HepG2 (cell line): ENCODE measurements at regions not wholly inside any gene's neighbourhood (a gene's known extent, or its start where the extent isn't known, plus 50 kb on each side); places are given as distances from the start of the nearest gene placed in this dataset.

Experiments
- ATAC-seq: fragments of 200-7000 bp; cut with Tn5 transposase; 3 replicates; pipeline ENCODE4 v1.9.1; 2020; ENCODE audit warnings: mild to moderate bottlenecking, moderate library complexity
- BruUV-seq: library from RNA; stranded (reverse); fragments of 400-500 nt; replicated peaks from 2 replicates; lab custom pipeline; 2021; lab: Mats Ljungman, UMichigan
- CTCF ChIA-PET: fragments of 300-600 bp; formaldehyde crosslinking; extraction: SDS; loops from one replicate; lab custom pipeline; 2021; ENCODE audit warnings: low total read pairs, inconsistent platforms, low intra/inter-chr PET ratio; lab: Yijun Ruan, JAX
- POLR2A ChIA-PET: fragments of 350-600 bp; sonication (Branson Sonifier 250); formaldehyde crosslinking; loops from one replicate; lab custom pipeline; 2020; ENCODE audit warnings: antibody characterized with exemption, inconsistent platforms; lab: Yijun Ruan, JAX
- DNase-seq: peaks from one replicate; pipeline ENCODE4 v3.0.0-alpha.2; 2015; ENCODE audit warnings: low spot score
- FAIRE-seq: peaks from 3 replicates; lab custom pipeline; 2011; peaks lifted over from hg19 to GRCh38; lab: Jason Lieb, UNC
- H2AFZ ChIP-seq: one replicate; pipeline ENCODE4 v1.6.1; 2011; ENCODE audit warnings: low read length, inconsistent platforms
- H3K27ac ChIP-seq: fragments of 300-600 bp; 3 replicates; pipeline ENCODE4 v1.8.0; 2011; ENCODE audit warnings: mixed run types, mild to moderate bottlenecking, mixed read lengths, low read length, inconsistent platforms; ENCODE audit not compliant: insufficient read depth; ENCODE audit errors: extremely low read length
- H3K27me3 ChIP-seq, 2 experiments: fragments of 200-600 bp in 1 of 2; 2 replicates in 1 of 2; 3 replicates in 1 of 2; pipeline versions ENCODE4 v1.6.0 to v1.8.0; 2011; ENCODE audit warnings: low read length in 2 of 2, mild to moderate bottlenecking in 2 of 2, moderate library complexity in 2 of 2, inconsistent platforms in 1 of 2; ENCODE audit not compliant: insufficient read depth in 2 of 2, control insufficient read depth in 1 of 2
- H3K36me3 ChIP-seq, 2 experiments: fragments of 200-600 bp in 1 of 2; replicated peaks in 1 of 2; 2 replicates in 1 of 2; 3 replicates in 1 of 2; pipeline versions ENCODE4 v1.5.1 to v1.8.0; 2011; ENCODE audit warnings: low read length in 2 of 2, inconsistent platforms in 1 of 2; ENCODE audit not compliant: insufficient read depth in 2 of 2, control insufficient read depth in 1 of 2
- H3K4me1 ChIP-seq: 2 replicates; pipeline ENCODE4 v1.5.1; 2012; ENCODE audit warnings: low read length, inconsistent platforms; ENCODE audit not compliant: insufficient read depth
- H3K4me2 ChIP-seq: 2 replicates; pipeline ENCODE4 v1.6.0; 2011; ENCODE audit warnings: low read depth, low read length, inconsistent platforms
- H3K4me3 ChIP-seq, 3 experiments: fragments of 200-600 bp in 1 of 3; sonication (generic), shearing (Covaris generic) in 1 of 3; replicated peaks in 1 of 3; 2 replicates each; pipeline ENCODE4 v1.5.1; 2011 to 2016; ENCODE audit warnings: low read length in 3 of 3, inconsistent platforms in 2 of 3, low read depth in 2 of 3, mild to moderate bottlenecking in 2 of 3, control low read depth in 1 of 3, mixed read lengths in 1 of 3; ENCODE audit not compliant: insufficient read depth in 1 of 3
- H3K79me2 ChIP-seq: one replicate; pipeline ENCODE4 v1.6.1; 2011; ENCODE audit warnings: low read length, inconsistent platforms; ENCODE audit not compliant: insufficient read depth
- H3K9ac ChIP-seq: 2 replicates; pipeline ENCODE4 v1.6.0; 2011; ENCODE audit warnings: mild to moderate bottlenecking, low read depth, low read length, inconsistent platforms; ENCODE audit not compliant: insufficient read depth
- H3K9me3 ChIP-seq: 2 replicates; pipeline ENCODE4 v1.5.1; 2012; ENCODE audit warnings: mild to moderate bottlenecking, low read length
- H4K20me1 ChIP-seq: 2 replicates; pipeline ENCODE4 v1.6.0; 2011; ENCODE audit warnings: inconsistent platforms, mild to moderate bottlenecking, low read length, moderate library complexity; ENCODE audit not compliant: insufficient read depth
- GABPA ChIP-seq, 2 experiments: IDR thresholded peaks; 2 replicates each; pipeline ENCODE4 v1.6.1; 2011 to 2016; ENCODE audit warnings: low read depth in 2 of 2, low read length in 1 of 2, missing biosample characterization in 1 of 2, missing genetic modification characterization in 1 of 2
- PHF8 ChIP-seq: sonication (generic); formaldehyde crosslinking; IDR thresholded peaks from 2 replicates; pipeline ENCODE4 v1.5.0; 2020; ENCODE audit warnings: missing genetic modification reagents
- RCOR2 ChIP-seq: IDR thresholded peaks from 2 replicates; pipeline ENCODE4 v1.6.1; 2016; ENCODE audit warnings: missing biosample characterization, missing genetic modification reagents
- RFX1 ChIP-seq: fragments of 450-650 bp; IDR thresholded peaks from 2 replicates; pipeline ENCODE4 v1.6.1; 2017
- SP140L ChIP-seq: sonication (generic); formaldehyde crosslinking; IDR thresholded peaks from 2 replicates; pipeline ENCODE4 v1.4.0; 2020; ENCODE audit warnings: missing genetic modification reagents, borderline replicate concordance
- TFDP1 ChIP-seq: IDR thresholded peaks from 2 replicates; pipeline ENCODE4 v1.6.1; 2016; ENCODE audit warnings: missing compliant biosample characterization, missing genetic modification reagents, borderline replicate concordance
- TOE1 ChIP-seq: sonication (generic); formaldehyde crosslinking; IDR thresholded peaks from 2 replicates; pipeline ENCODE4 v1.4.0; 2020; ENCODE audit warnings: mild to moderate bottlenecking, missing genetic modification reagents
- ZNF343 ChIP-seq: sonication (generic); formaldehyde crosslinking; IDR thresholded peaks from 2 replicates; pipeline ENCODE4 v1.4.0; 2020; ENCODE audit warnings: mild to moderate bottlenecking, missing genetic modification reagents
- ZNF570 ChIP-seq: sonication (generic); formaldehyde crosslinking; IDR thresholded peaks from 2 replicates; pipeline ENCODE4 v1.4.0; 2020; ENCODE audit warnings: mild to moderate bottlenecking, missing genetic modification reagents, borderline replicate concordance
- ZNF691 ChIP-seq: sonication (generic); formaldehyde crosslinking; IDR thresholded peaks from 2 replicates; pipeline ENCODE4 v1.4.0; 2020; ENCODE audit warnings: missing genetic modification reagents, low read depth, mild to moderate bottlenecking, borderline replicate concordance
- ZNF777 ChIP-seq: sonication (generic); formaldehyde crosslinking; IDR thresholded peaks from 2 replicates; pipeline ENCODE4 v1.4.0; 2020; ENCODE audit warnings: missing genetic modification reagents
- ZNF790 ChIP-seq: sonication (generic); formaldehyde crosslinking; IDR thresholded peaks from 2 replicates; pipeline ENCODE4 v1.8.0; 2022; ENCODE audit warnings: missing genetic modification reagents, mild to moderate bottlenecking, borderline replicate concordance
- ZSCAN21 ChIP-seq: sonication (generic); formaldehyde crosslinking; IDR thresholded peaks from 2 replicates; pipeline ENCODE4 v1.8.0; 2022; ENCODE audit warnings: mild to moderate bottlenecking, missing genetic modification reagents, moderate library complexity, borderline replicate concordance
- WGBS: methylation state at CpG from one replicate; pipeline ENCODE4 v1.1.6; 2017; ENCODE audit warnings: low lambda C conversion rate; 5-methylcytosine and 5-hydroxymethylcytosine counted together
- in situ Hi-C: cut with HindIII; loops from 2 replicates; pipeline ENCODE4 v1.10.0; 2017; ENCODE audit warnings: low pct_unique_long_range_greater_than_20kb; ENCODE audit not compliant: extremely low pct_ligation_motif_present
- intact Hi-C: fragments of 100-400 bp; cut with micrococcal nuclease; formaldehyde crosslinking; loops from one replicate; pipeline ENCODE4 v1.10.0; 2022; ENCODE audit not compliant: unreplicated experiment

DNA sequence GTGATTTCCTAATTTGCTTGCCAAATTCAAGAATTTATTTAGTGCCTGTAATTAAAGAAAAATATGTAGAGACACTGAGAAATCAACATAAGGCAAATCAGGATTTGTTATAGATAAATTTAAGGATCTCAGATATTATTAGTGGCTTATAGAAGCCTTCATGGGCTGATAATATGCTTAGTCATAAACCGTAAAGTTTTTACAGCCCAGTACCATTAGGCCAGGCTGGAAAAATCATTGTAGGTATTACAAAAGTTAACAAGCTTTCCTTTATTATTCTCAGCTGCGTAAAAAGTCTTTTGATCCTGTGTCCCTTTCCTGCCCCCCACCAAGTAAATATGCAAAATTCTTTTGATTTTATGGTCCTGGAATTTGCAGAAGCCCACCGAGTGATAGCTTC, 58.2 kb downstream of the SLITRK6 start:
- Histone ChIP-seq H3K27me3 (no peaks in the 10 kb centered on the region), H3K4me2 (no peak overlapping the region), H3K79me2 (no peaks in the 10 kb centered on the region), H2AFZ (no peak overlapping the region), H4K20me1 (no peaks in the 10 kb centered on the region), H3K4me3 (no peak overlapping the region)
- in situ Hi-C loops = no loop called here
- CTCF ChIA-PET = no interaction called here
- no peak for TF ChIP-seq SP140L
- no peak for TF ChIP-seq TOE1
- no peak for TF ChIP-seq TFDP1 (CRISPR knock-in tag)
- TF ChIP-seq ZNF790 (CRISPR knock-in tag) = no peak
- no peak for TF ChIP-seq ZNF343 (CRISPR knock-in tag)
- no peak for TF ChIP-seq ZNF570
- TF ChIP-seq RFX1 = no peak
- no peak for TF ChIP-seq ZNF691
- TF ChIP-seq ZNF777 = no peak
- TF ChIP-seq GABPA (IDR thresholded peaks at IDR 0.05; ENCODE audit: low read depth, low read length) = no peak
- TF ChIP-seq GABPA (CRISPR knock-in tag; IDR thresholded peaks at IDR 0.05; ENCODE audit: low read depth) = no peak
- no peak for TF ChIP-seq PHF8 (CRISPR knock-in tag)
- TF ChIP-seq ZSCAN21 = no peak
- TF ChIP-seq RCOR2 (CRISPR knock-in tag) = no peak
- TF ChIP-seq, all 625 proteins: peak for 0
- BruUV-seq = no TSS peak
- H3K9ac ChIP-seq = no peak overlapping the region
- DNase-seq = no peak
- no peak overlapping the region for H3K27ac ChIP-seq
- H3K36me3 ChIP-seq = no peaks in the 10 kb centered on the region
- no peaks in the 10 kb centered on the region for H3K9me3 ChIP-seq
- no peaks in the 10 kb centered on the region for H3K4me1 ChIP-seq
- FAIRE-seq = no peak
- whole genome bisulfite sequencing = 4% methylated on average over 3 of the region's 3 CpGs
- POLR2A ChIA-PET = no interaction called here
- intact Hi-C loops = no loop called here
- ATAC-seq = no peak
